ENCODE measurements at regions not wholly inside any gene's neighbourhood (a gene's known extent, or its start where the extent isn't known, plus 50 kb on each side); places are given as distances from the start of the nearest gene placed in this dataset.

GRCh38 chr6:84528201-84528600, 236.2 kb downstream of the TBX18 start (continued):
- TF ChIP-seq LRRFIP1 (CRISPR knock-in tag; conservative IDR thresholded peaks at IDR 0.05), result no peak
- TF ChIP-seq SNRNP70 (IDR thresholded peaks at IDR 0.05; ENCODE audit: low read depth, low read length), result no peak
- TF ChIP-seq ZNF678 (CRISPR knock-in tag; IDR thresholded peaks at IDR 0.05), result no peak
- TF ChIP-seq ZNF572 (CRISPR knock-in tag; IDR thresholded peaks at IDR 0.05), result no peak
- no peak for TF ChIP-seq MAF1 (CRISPR knock-in tag; IDR thresholded peaks at IDR 0.05; ENCODE audit: borderline replicate concordance)
- TF ChIP-seq CREB3 (CRISPR knock-in tag; IDR thresholded peaks at IDR 0.05), result no peak
- no peak for TF ChIP-seq MAX (IDR thresholded peaks at IDR 0.05)
- no peak for TF ChIP-seq ZNF331 (CRISPR knock-in tag; IDR thresholded peaks at IDR 0.05)
- no peak for TF ChIP-seq IRF2 (CRISPR knock-in tag; IDR thresholded peaks at IDR 0.05)
- TF ChIP-seq FOXM1 (CRISPR knock-in tag; IDR thresholded peaks at IDR 0.05), result no peak

GRCh38 chr6:84526631-84527030, 237.8 kb downstream of the TBX18 start:
- no peaks in the 10 kb centered on the region for H3K9me3 ChIP-seq (ENCODE audit: low read length)
- DNase-seq (ENCODE audit: low spot score), result no peak
- TF ChIP-seq ZFP62 (CRISPR knock-in tag; IDR thresholded peaks at IDR 0.05) (no peak), ZNF468 (CRISPR knock-in tag; IDR thresholded peaks at IDR 0.05) (no peak)
- H3K79me2 ChIP-seq (ENCODE audit: insufficient read depth, low read length), result no peaks in the 10 kb centered on the region
- no peak overlapping the region for H3K9ac ChIP-seq (ENCODE audit: insufficient read depth, low read depth, low read length)
- H4K20me1 ChIP-seq (ENCODE audit: insufficient read depth, low read length), result no peaks in the 10 kb centered on the region
- POLR2A ChIA-PET, result no interaction called here
- no TSS peak for BruUV-seq (replicated peaks)
- CTCF ChIA-PET (ENCODE audit: low intra/inter-chr PET ratio, low total read pairs), result no interaction called here
- H3K27ac ChIP-seq (ENCODE audit: extremely low read length, insufficient read depth, low read length), result no peak overlapping the region
- in situ Hi-C loops (cut with HindIII; ENCODE audit: extremely low pct_ligation_motif_present, low pct_unique_long_range_greater_than_20kb), result no loop called here
- H3K27me3 ChIP-seq (ENCODE audit: control insufficient read depth in 1 of 2, insufficient read depth in 2 of 2, low read length in 2 of 2), result no peaks in the 10 kb centered on the region; a peak in 1 of 5 replicates
- no peaks in the 10 kb centered on the region for H3K4me1 ChIP-seq (ENCODE audit: insufficient read depth, low read length)
- H3K4me3 ChIP-seq (replicated peaks in 1 of 3; ENCODE audit: insufficient read depth in 1 of 3, low read depth in 2 of 3, low read length in 3 of 3), result no peak overlapping the region
- H3K36me3 ChIP-seq (replicated peaks in 1 of 2; ENCODE audit: control insufficient read depth in 1 of 2, insufficient read depth in 2 of 2, low read length in 2 of 2), result no peaks in the 10 kb centered on the region
- no peak for ATAC-seq
- 2% methylated on average over 2 of the region's 2 CpGs for WGBS (ENCODE audit: low lambda C conversion rate)
- no peak for FAIRE-seq
- intact Hi-C loops (cut with micrococcal nuclease; ENCODE audit: unreplicated experiment), result no loop called here
- no peak overlapping the region for H3K4me2 ChIP-seq (ENCODE audit: low read depth, low read length)
- no peak overlapping the region for H2AFZ ChIP-seq (ENCODE audit: low read length)
